HEK293T (cell line): ENCODE measurements at regions not wholly inside any gene's neighbourhood (a gene's known extent, or its start where the extent isn't known, plus 50 kb on each side); places are given as distances from the start of the nearest gene placed in this dataset.

Source experiments
- BHLHE40 ChIP-seq: fragments of 450-650 bp; IDR thresholded peaks from 2 replicates; pipeline ENCODE4 v1.6.1; 2016; ENCODE audit warnings: mild to moderate bottlenecking, moderate library complexity, borderline replicate concordance
- ELF4 ChIP-seq: fragments of 450-650 bp; IDR thresholded peaks from 2 replicates; pipeline ENCODE4 v1.6.1; 2017; ENCODE audit warnings: antibody characterized with exemption
- FOXK2 ChIP-seq: fragments of 450-650 bp; IDR thresholded peaks from 2 replicates; pipeline ENCODE4 v1.6.1; 2016; ENCODE audit warnings: mild to moderate bottlenecking
- FOXM1 ChIP-seq: fragments of 450-650 bp; IDR thresholded peaks from 2 replicates; pipeline ENCODE4 v1.6.1; 2017; ENCODE audit warnings: mild to moderate bottlenecking, borderline replicate concordance
- HDGF ChIP-seq: fragments of 450-650 bp; IDR thresholded peaks from 2 replicates; pipeline ENCODE4 v1.6.1; 2017; ENCODE audit warnings: antibody characterized with exemption, borderline replicate concordance
- SP1 ChIP-seq: fragments of 450-650 bp; IDR thresholded peaks from 2 replicates; pipeline ENCODE4 v1.6.1; 2017
- SUZ12 ChIP-seq: fragments of 450-650 bp; IDR thresholded peaks from 2 replicates; pipeline ENCODE4 v1.6.1; 2016; ENCODE audit warnings: mild to moderate bottlenecking
- TARDBP ChIP-seq: fragments of 450-650 bp; IDR thresholded peaks from 2 replicates; pipeline ENCODE4 v1.6.1; 2016
- ZNF384 ChIP-seq: fragments of 450-650 bp; IDR thresholded peaks from 2 replicates; pipeline ENCODE4 v1.6.1; 2016

DNA sequence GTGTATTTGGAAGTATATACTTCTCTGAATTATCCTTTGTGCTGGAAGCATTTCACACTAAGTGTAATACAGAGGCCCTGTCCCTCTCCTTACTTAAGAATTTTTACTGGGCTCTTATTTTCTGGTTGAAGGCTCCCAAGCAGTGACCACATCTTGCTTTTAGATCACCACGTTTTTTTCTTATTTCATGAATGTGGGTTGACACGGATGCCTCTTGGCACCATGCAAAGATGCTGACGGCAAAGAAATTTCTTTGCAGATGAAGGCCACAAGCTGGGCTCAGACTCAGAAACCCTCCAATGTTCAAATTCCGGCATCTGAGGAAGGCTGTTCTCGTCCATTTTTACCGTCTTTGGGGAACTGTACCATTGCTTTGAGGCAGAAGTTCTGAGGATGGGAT lies 168.5 kb downstream of the HMHB1 start:
- TF ChIP-seq HDGF (no peak), BHLHE40 (no peak), ELF4 (no peak), FOXM1 (no peak), FOXK2 (no peak), TARDBP (no peak), SUZ12 (no peak), ZNF384 (no peak), SP1 (no peak)
